Activated CD8-positive, alpha-beta T cell treated with anti-CD3 and anti-CD28 coated beads, Interleukin-2, amount 10 ng/mL, durations not matched to agents 7 days and 5 days (primary cell): ENCODE measurements at regions not wholly inside any gene's neighbourhood (a gene's known extent, or its start where the extent isn't known, plus 50 kb on each side); places are given as distances from the start of the nearest gene placed in this dataset.

Experiments used
- ATAC-seq: fragments of 150-1000 bp; cut with Tn5 transposase; one replicate; pipeline ENCODE4 v1.10.0; 2021; ENCODE audit warnings: moderate library complexity
- CTCF ChIA-PET: fragments of 350-600 bp; sonication (Branson Sonifier 250); formaldehyde crosslinking; loops from one replicate; lab custom pipeline; 2021; ENCODE audit warnings: antibody characterized with exemption; lab: Charles Lee
- POLR2A ChIA-PET: fragments of 350-600 bp; sonication (Branson Sonifier 250); formaldehyde crosslinking; loops from one replicate; lab custom pipeline; 2021; ENCODE audit warnings: antibody characterized with exemption; lab: Charles Lee
- DNase-seq: peaks from one replicate; pipeline ENCODE4 v3.0.0-alpha.2; 2020
- H3K27ac Mint-ChIP-seq: one replicate; pipeline ENCODE4 v1.8.0; 2021; ENCODE audit warnings: mild to moderate bottlenecking, mixed read lengths
- H3K27me3 Mint-ChIP-seq: one replicate; pipeline ENCODE4 v1.8.0; 2021; ENCODE audit warnings: low read depth, mixed read lengths
- H3K36me3 Mint-ChIP-seq: one replicate; pipeline ENCODE4 v1.8.0; 2021; ENCODE audit warnings: low read depth, mixed read lengths
- H3K4me1 Mint-ChIP-seq: one replicate; pipeline ENCODE4 v1.8.0; 2021; ENCODE audit warnings: low read depth, mixed read lengths
- H3K4me3 Mint-ChIP-seq: one replicate; pipeline ENCODE4 v1.8.0; 2021; ENCODE audit warnings: mild to moderate bottlenecking, mixed read lengths
- H3K9me3 Mint-ChIP-seq: one replicate; pipeline ENCODE4 v1.8.0; 2022; ENCODE audit warnings: mixed read lengths; ENCODE audit not compliant: insufficient read depth

- Mint-ChIP-seq H3K9me3 (no peaks in the 10 kb centered on the region), H3K4me3 (no peak overlapping the region), H3K27me3 (no peaks in the 10 kb centered on the region), H3K4me1 (no peaks in the 10 kb centered on the region), H3K36me3 (no peaks in the 10 kb centered on the region), H3K27ac (no peak overlapping the region)
- no peak for DNase-seq
- CTCF ChIA-PET = no interaction called here
- no peak for ATAC-seq
- POLR2A ChIA-PET = no interaction called here
Observed at GRCh38 chr16:5850632-5851392, 753.2 kb upstream of the EEF2KMT start.

GRCh38 chr16:5845046-5845445 is 747.5 kb upstream of the EEF2KMT start:
- Mint-ChIP-seq H3K27ac (no peak overlapping the region), H3K27me3 (no peaks in the 10 kb centered on the region), H3K4me1 (no peaks in the 10 kb centered on the region), H3K4me3 (no peak overlapping the region), H3K36me3 (no peaks in the 10 kb centered on the region), H3K9me3 (no peaks in the 10 kb centered on the region)
- ChIA-PET POLR2A (no interaction called here), CTCF (no interaction called here)
- ATAC-seq (no peak), DNase-seq (no peak)

GRCh38 chr16:5841974-5842373 is 744.4 kb upstream of the EEF2KMT start:
- H3K27ac Mint-ChIP-seq = no peak overlapping the region
- no peaks in the 10 kb centered on the region for H3K27me3 Mint-ChIP-seq
- H3K4me1 Mint-ChIP-seq = no peaks in the 10 kb centered on the region
- no peak overlapping the region for H3K4me3 Mint-ChIP-seq
- ATAC-seq = no peak
- no peak for DNase-seq
- H3K36me3 Mint-ChIP-seq = no peaks in the 10 kb centered on the region
- CTCF ChIA-PET = no interaction called here
- H3K9me3 Mint-ChIP-seq = no peaks in the 10 kb centered on the region
- POLR2A ChIA-PET = no interaction called here

- no peaks in the 10 kb centered on the region for H3K4me1 Mint-ChIP-seq
- no peak for DNase-seq
- POLR2A ChIA-PET = no interaction called here
- no peak for ATAC-seq
- no peak overlapping the region for H3K27ac Mint-ChIP-seq
- no peaks in the 10 kb centered on the region for H3K27me3 Mint-ChIP-seq
- no peak overlapping the region for H3K4me3 Mint-ChIP-seq
- CTCF ChIA-PET = no interaction called here
- H3K36me3 Mint-ChIP-seq = no peaks in the 10 kb centered on the region
- peaks cover 4% of the 10 kb centered on the region for H3K9me3 Mint-ChIP-seq
Observed at GRCh38 chr16:5838725-5839124, 741.1 kb upstream of the EEF2KMT start.

- ATAC-seq (no peak), DNase-seq (no peak)
- H3K4me3 Mint-ChIP-seq = no peak overlapping the region
- H3K27ac Mint-ChIP-seq = no peak overlapping the region
- peaks cover 4% of the 10 kb centered on the region for H3K9me3 Mint-ChIP-seq
- ChIA-PET POLR2A (no interaction called here), CTCF (no interaction called here)
- no peaks in the 10 kb centered on the region for H3K4me1 Mint-ChIP-seq
- no peaks in the 10 kb centered on the region for H3K27me3 Mint-ChIP-seq
- H3K36me3 Mint-ChIP-seq = no peaks in the 10 kb centered on the region
Observed at GRCh38 chr16:5838071-5838470, 740.5 kb upstream of the EEF2KMT start.

GRCh38 chr16:5837007-5837670 is 739.5 kb upstream of the EEF2KMT start:
- no peak overlapping the region for H3K4me3 Mint-ChIP-seq
- no peak for DNase-seq
- POLR2A ChIA-PET = no interaction called here

GRCh38 chr16:5835876-5836275 is 738.3 kb upstream of the EEF2KMT start:
- Mint-ChIP-seq H3K27ac (no peak overlapping the region), H3K27me3 (no peaks in the 10 kb centered on the region), H3K36me3 (no peaks in the 10 kb centered on the region), H3K4me3 (no peak overlapping the region), H3K9me3 (peaks cover 4% of the 10 kb centered on the region), H3K4me1 (no peaks in the 10 kb centered on the region)
- no peak for DNase-seq
- no peak for ATAC-seq
- ChIA-PET CTCF (no interaction called here), POLR2A (no interaction called here)

More at GRCh38 chr16:5837007-5837670, 739.5 kb upstream of the EEF2KMT start:
- no peak for ATAC-seq
- CTCF ChIA-PET = no interaction called here
- Mint-ChIP-seq H3K27ac (no peak overlapping the region), H3K36me3 (no peaks in the 10 kb centered on the region), H3K9me3 (peaks cover 4% of the 10 kb centered on the region), H3K4me1 (no peaks in the 10 kb centered on the region), H3K27me3 (no peaks in the 10 kb centered on the region)

- Mint-ChIP-seq H3K4me1 (no peaks in the 10 kb centered on the region), H3K9me3 (no peaks in the 10 kb centered on the region), H3K27ac (no peak overlapping the region), H3K36me3 (no peaks in the 10 kb centered on the region), H3K27me3 (no peaks in the 10 kb centered on the region), H3K4me3 (no peak overlapping the region)
- ChIA-PET CTCF (no interaction called here), POLR2A (no interaction called here)
- ATAC-seq (no peak), DNase-seq (no peak)
Observed at GRCh38 chr16:5826332-5826731, 728.7 kb upstream of the EEF2KMT start.

- H3K9me3 Mint-ChIP-seq = peaks cover 3% of the 10 kb centered on the region
- no peak for DNase-seq
- no peaks in the 10 kb centered on the region for H3K27me3 Mint-ChIP-seq
- H3K36me3 Mint-ChIP-seq = no peaks in the 10 kb centered on the region
- H3K4me3 Mint-ChIP-seq = no peak overlapping the region
- CTCF ChIA-PET = no interaction called here
- no peaks in the 10 kb centered on the region for H3K4me1 Mint-ChIP-seq
- H3K27ac Mint-ChIP-seq = no peak overlapping the region
- no peak for ATAC-seq
- POLR2A ChIA-PET = no interaction called here
Observed at GRCh38 chr16:5820472-5820871, 722.9 kb upstream of the EEF2KMT start.

GRCh38 chr16:5815570-5816237 is 718.1 kb upstream of the EEF2KMT start:
- H3K27me3 Mint-ChIP-seq = no peaks in the 10 kb centered on the region
- CTCF ChIA-PET = no interaction called here
- H3K9me3 Mint-ChIP-seq = peaks cover 3% of the 10 kb centered on the region
- no peak overlapping the region for H3K27ac Mint-ChIP-seq
- no peak for ATAC-seq
- no peak for DNase-seq
- H3K4me1 Mint-ChIP-seq = no peaks in the 10 kb centered on the region
- H3K36me3 Mint-ChIP-seq = no peaks in the 10 kb centered on the region
- H3K4me3 Mint-ChIP-seq = no peak overlapping the region
- POLR2A ChIA-PET = no interaction called here

GRCh38 chr16:5801396-5801795 is 703.8 kb upstream of the EEF2KMT start:
- H3K4me1 Mint-ChIP-seq = no peaks in the 10 kb centered on the region
- CTCF ChIA-PET = no interaction called here
- ATAC-seq = no peak
- peaks cover 5% of the 10 kb centered on the region for H3K9me3 Mint-ChIP-seq
- H3K36me3 Mint-ChIP-seq = no peaks in the 10 kb centered on the region
- POLR2A ChIA-PET = no interaction called here
- H3K27ac Mint-ChIP-seq = no peak overlapping the region
- DNase-seq = no peak
- no peak overlapping the region for H3K4me3 Mint-ChIP-seq
- H3K27me3 Mint-ChIP-seq = no peaks in the 10 kb centered on the region

- DNase-seq = no peak
- H3K4me3 Mint-ChIP-seq = no peak overlapping the region
- no peaks in the 10 kb centered on the region for H3K27me3 Mint-ChIP-seq
- no peaks in the 10 kb centered on the region for H3K9me3 Mint-ChIP-seq
- H3K27ac Mint-ChIP-seq = no peak overlapping the region
- no peaks in the 10 kb centered on the region for H3K36me3 Mint-ChIP-seq
- ChIA-PET CTCF (no interaction called here), POLR2A (no interaction called here)
- no peaks in the 10 kb centered on the region for H3K4me1 Mint-ChIP-seq
- ATAC-seq = no peak
Observed at GRCh38 chr16:5793556-5793955, 696.0 kb upstream of the EEF2KMT start.
